Glutamatergic neuron (in vitro differentiated cells): ENCODE measurements at regions not wholly inside any gene's neighbourhood (a gene's known extent, or its start where the extent isn't known, plus 50 kb on each side); places are given as distances from the start of the nearest gene placed in this dataset.

ENCODE experiments used
- DNase-seq: peaks from one replicate; pipeline ENCODE4 v3.0.0; 2022
- H3K27ac Mint-ChIP-seq: one replicate; pipeline ENCODE4 v1.8.0; 2020; ENCODE audit warnings: mild to moderate bottlenecking, mixed read lengths, inconsistent platforms; ENCODE audit not compliant: unreplicated experiment
- H3K27me3 Mint-ChIP-seq: one replicate; pipeline ENCODE4 v1.8.0; 2020; ENCODE audit warnings: mild to moderate bottlenecking, moderate library complexity, mixed read lengths, inconsistent platforms; ENCODE audit not compliant: unreplicated experiment
- H3K36me3 Mint-ChIP-seq: one replicate; pipeline ENCODE4 v1.8.0; 2020; ENCODE audit warnings: mild to moderate bottlenecking, mixed read lengths, inconsistent platforms; ENCODE audit not compliant: unreplicated experiment
- H3K4me1 Mint-ChIP-seq: one replicate; pipeline ENCODE4 v1.8.0; 2020; ENCODE audit warnings: mild to moderate bottlenecking, low read depth, mixed read lengths, inconsistent platforms; ENCODE audit not compliant: unreplicated experiment
- H3K4me3 Mint-ChIP-seq: one replicate; pipeline ENCODE4 v1.8.0; 2020; ENCODE audit warnings: mild to moderate bottlenecking, mixed read lengths, inconsistent platforms; ENCODE audit not compliant: unreplicated experiment
- H3K9me3 Mint-ChIP-seq: one replicate; pipeline ENCODE4 v1.8.0; 2020; ENCODE audit warnings: mild to moderate bottlenecking, moderate library complexity, mixed read lengths, inconsistent platforms; ENCODE audit not compliant: unreplicated experiment
- TF ChIP-seq, protein P1 (sequence below): fragments of 200-600 bp; sonication (generic); IDR thresholded peaks from one replicate; pipeline ENCODE4 v1.5.0; 2021; ENCODE audit not compliant: partially characterized antibody, unreplicated experiment

DNA sequence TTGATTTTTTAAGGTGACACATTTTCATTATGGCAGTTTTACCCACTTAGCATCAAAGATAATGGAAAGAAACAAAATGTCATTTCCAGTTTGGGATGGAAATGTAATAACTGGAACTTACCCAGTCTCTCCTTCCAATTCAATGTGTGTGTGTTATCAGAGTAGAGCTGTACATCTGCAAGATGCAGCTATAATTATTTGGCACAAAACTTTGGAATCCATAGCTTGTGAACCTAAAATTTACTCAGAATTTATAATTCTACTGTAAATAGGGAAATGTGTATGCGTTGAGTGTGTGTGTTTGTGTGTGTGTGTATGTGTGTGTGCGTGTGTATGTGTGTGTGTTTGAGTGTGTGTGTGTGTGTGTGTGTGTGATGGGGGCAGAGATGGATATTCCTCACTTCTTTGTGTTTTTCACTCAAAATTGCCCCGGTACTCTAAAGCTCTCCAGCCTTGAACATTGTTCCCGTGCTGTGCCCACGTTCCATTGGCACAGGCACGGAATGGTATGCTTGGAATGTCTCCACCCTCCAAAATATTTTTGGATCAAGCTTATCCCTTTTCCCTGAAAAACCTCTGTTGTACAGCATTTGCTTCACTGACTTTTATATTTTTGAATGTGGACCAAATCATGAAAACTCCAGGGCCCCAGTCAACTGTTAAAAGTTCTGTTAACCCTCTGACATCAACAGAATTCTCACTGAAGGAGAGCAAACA, 150.2 kb upstream of the BMP4 start:
- Mint-ChIP-seq H3K36me3 (no peaks in the 10 kb centered on the region), H3K27me3 (no peaks in the 10 kb centered on the region), H3K27ac (no peak overlapping the region), H3K9me3 (no peaks in the 10 kb centered on the region), H3K4me1 (no peaks in the 10 kb centered on the region), H3K4me3 (no peak overlapping the region)
- DNase-seq = no peak
- TF ChIP-seq, protein P1, sequence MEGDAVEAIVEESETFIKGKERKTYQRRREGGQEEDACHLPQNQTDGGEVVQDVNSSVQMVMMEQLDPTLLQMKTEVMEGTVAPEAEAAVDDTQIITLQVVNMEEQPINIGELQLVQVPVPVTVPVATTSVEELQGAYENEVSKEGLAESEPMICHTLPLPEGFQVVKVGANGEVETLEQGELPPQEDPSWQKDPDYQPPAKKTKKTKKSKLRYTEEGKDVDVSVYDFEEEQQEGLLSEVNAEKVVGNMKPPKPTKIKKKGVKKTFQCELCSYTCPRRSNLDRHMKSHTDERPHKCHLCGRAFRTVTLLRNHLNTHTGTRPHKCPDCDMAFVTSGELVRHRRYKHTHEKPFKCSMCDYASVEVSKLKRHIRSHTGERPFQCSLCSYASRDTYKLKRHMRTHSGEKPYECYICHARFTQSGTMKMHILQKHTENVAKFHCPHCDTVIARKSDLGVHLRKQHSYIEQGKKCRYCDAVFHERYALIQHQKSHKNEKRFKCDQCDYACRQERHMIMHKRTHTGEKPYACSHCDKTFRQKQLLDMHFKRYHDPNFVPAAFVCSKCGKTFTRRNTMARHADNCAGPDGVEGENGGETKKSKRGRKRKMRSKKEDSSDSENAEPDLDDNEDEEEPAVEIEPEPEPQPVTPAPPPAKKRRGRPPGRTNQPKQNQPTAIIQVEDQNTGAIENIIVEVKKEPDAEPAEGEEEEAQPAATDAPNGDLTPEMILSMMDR = no peak

- H3K4me3 Mint-ChIP-seq = no peak overlapping the region
- DNase-seq = no peak
- H3K9me3 Mint-ChIP-seq = no peaks in the 10 kb centered on the region
- no peak overlapping the region for H3K27ac Mint-ChIP-seq
- TF ChIP-seq, protein P1 = no peak
- no peaks in the 10 kb centered on the region for H3K4me1 Mint-ChIP-seq
- no peaks in the 10 kb centered on the region for H3K36me3 Mint-ChIP-seq
- no peaks in the 10 kb centered on the region for H3K27me3 Mint-ChIP-seq
Measured at GRCh38 chr14:54108481-54109471, 152.2 kb upstream of the BMP4 start.

- TF ChIP-seq, protein P1 = no peak
- H3K36me3 Mint-ChIP-seq = no peaks in the 10 kb centered on the region
Measured at GRCh38 chr14:54109521-54110120, 153.0 kb upstream of the BMP4 start.

DNA sequence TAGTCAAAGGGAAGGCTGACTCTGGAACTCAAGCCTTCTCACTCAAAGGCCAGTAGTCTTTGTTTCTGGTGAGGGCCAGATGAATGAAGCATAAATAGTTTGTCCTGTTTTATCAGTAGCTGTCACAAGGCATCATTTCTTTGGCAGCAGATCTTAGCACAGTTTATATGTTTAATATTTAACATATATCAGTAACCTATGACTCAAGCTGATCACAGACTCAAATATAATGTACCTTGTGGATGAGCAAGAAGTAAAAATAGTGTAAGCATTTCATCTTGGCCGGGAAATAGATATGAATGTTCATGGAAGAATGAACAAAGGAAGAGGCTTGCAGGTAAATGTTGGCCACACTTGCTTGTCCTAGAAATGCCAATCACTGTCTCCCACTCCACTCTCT, 158.3 kb upstream of the BMP4 start:
- Mint-ChIP-seq H3K9me3 (no peaks in the 10 kb centered on the region), H3K27ac (no peak overlapping the region), H3K27me3 (no peaks in the 10 kb centered on the region), H3K4me3 (no peak overlapping the region), H3K4me1 (no peaks in the 10 kb centered on the region), H3K36me3 (no peaks in the 10 kb centered on the region)
- DNase-seq = no peak
- TF ChIP-seq, protein P1 = no peak

More at GRCh38 chr14:54109521-54110120, 153.0 kb upstream of the BMP4 start:
- Mint-ChIP-seq H3K27me3 (no peaks in the 10 kb centered on the region), H3K27ac (no peak overlapping the region), H3K4me3 (no peak overlapping the region), H3K4me1 (no peaks in the 10 kb centered on the region), H3K9me3 (no peaks in the 10 kb centered on the region)
- no peak for DNase-seq
